OCI-LY3 (cell line): ENCODE measurements at regions not wholly inside any gene's neighbourhood (a gene's known extent, or its start where the extent isn't known, plus 50 kb on each side); places are given as distances from the start of the nearest gene placed in this dataset.

Source experiments
- CTCF ChIP-seq: fragments of 200-600, 300-600 bp; sonication (generic); IDR thresholded peaks from 2 replicates; pipeline ENCODE4 v1.5.1; 2014; ENCODE audit warnings: antibody characterized with exemption, low read length, low read depth
- EZH2phosphoT487 ChIP-seq: fragments of 200-600 bp; shearing (Covaris generic); IDR thresholded peaks from 2 replicates; pipeline ENCODE4 v1.6.1; 2018; ENCODE audit warnings: antibody characterized with exemption, mixed run types, low read depth

DNA sequence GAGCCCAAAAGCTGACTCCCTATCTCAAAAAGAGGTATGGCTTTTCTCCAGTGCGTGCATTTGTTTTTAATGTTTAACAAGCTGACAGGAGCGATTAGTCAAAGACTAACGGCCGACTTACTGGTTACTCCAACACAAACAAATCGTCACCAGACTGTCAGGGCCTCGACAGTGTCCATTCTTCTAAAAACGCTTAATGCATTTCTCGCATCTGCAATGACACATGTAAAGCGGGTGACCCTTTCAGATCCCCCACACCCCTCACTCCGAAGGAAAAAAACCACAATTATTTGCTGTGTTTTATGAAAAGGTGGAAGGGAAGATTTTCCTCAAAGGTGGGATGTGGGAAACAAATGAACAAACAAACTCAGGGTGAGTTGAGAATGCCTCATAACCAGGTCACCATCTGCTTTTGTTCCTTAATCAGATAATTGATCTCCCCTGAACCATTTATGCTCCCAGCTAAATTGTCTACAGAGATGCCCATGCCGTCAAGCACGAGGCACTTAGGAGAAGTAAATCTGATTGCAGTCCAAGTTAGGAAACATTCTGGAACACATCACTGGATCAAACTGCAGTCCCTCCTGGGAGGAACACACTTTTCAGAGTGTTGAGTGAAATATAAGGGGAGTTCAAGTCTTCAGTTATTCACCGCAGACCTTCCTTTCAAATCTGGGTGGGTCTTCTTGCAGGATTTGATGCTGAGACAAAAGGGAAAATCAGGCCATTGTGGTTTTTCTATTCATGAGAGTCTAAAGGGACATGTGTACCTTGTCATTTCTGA lies 340.8 kb downstream of the CMPK2 start:
- TF ChIP-seq CTCF, result no peak
- no peak for TF ChIP-seq EZH2phosphoT487
